ENCODE measurements at regions not wholly inside any gene's neighbourhood (a gene's known extent, or its start where the extent isn't known, plus 50 kb on each side); places are given as distances from the start of the nearest gene placed in this dataset.

DNA sequence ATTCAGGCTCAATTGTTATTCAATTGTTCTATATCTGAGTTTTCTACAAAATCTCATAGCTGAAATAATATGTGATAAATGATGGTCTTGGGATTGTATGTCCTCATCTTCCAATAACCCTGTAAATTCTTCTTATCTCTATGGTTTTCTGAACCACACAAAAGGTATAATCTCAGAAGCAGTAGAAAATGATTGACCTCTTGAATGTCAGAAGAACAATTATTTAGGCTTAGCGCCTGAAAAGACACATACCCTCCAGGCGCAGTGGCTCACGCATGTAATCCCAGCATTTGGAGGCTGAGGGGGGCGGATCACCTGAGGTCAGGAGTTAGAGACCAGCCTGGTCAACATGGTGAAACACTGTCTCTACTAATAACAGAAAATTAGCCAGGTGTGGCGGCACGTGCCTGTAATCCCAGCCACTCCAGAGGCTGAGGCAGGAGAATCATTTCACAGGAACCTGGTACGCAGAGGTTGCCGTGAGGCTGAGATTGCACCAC is 288.0 kb upstream of the TBC1D5 start:
- DNase-seq, result no peak

GRCh38 chr3:18027161-18027939 is 284.9 kb upstream of the TBC1D5 start:
- DNase-seq, result no peak

DNA sequence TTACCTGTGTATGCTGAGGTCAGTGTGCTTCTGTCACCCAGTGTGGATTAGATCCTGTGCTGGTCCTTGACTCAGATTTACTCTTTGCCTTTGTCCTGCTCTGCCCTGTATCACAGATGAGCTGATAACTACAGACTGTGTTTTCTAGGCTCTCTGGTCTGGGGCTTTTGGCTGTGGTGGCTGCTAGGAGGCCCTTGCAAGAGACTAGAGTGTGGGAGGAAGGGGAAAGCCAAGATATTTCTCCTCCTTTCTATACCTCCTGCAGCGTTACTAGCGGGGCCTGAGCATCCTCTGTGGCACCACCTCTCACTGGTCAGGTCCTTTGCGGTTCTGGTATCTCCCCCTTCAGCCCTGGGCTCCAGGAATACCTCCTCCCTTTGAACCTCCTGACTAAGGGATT is 282.3 kb upstream of the TBC1D5 start:
- no peak for DNase-seq

- DNase-seq, result no peak
Observed at GRCh38 chr3:18019161-18019495, 276.7 kb upstream of the TBC1D5 start.

GRCh38 chr3:18018491-18019160 is 276.2 kb upstream of the TBC1D5 start:
- no peak for DNase-seq

GRCh38 chr3:18016366-18016765 is 273.9 kb upstream of the TBC1D5 start:
- no peak for DNase-seq

- DNase-seq, result no peak
Observed at GRCh38 chr3:18012933-18013332, 270.5 kb upstream of the TBC1D5 start.

DNA sequence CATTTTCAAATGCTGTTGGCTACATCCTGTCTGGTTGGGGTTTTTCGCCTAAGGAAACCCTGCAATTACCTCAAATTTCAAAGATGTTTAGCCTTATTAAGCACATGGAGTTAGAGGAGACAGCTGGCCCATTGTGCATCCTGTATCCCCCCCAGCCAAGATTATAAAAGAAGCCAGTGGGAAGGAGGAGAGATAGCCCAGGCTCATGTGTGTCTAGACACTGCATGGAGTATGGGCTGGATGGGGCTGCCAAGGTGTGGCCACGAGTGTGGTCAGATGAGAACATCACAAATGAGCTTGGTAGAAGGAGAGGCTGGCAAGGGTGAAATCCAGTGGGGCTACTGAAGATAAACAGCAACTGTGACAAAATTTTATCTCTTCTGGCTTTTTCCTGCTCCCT is 270.0 kb upstream of the TBC1D5 start:
- DNase-seq, result no peak

DNA sequence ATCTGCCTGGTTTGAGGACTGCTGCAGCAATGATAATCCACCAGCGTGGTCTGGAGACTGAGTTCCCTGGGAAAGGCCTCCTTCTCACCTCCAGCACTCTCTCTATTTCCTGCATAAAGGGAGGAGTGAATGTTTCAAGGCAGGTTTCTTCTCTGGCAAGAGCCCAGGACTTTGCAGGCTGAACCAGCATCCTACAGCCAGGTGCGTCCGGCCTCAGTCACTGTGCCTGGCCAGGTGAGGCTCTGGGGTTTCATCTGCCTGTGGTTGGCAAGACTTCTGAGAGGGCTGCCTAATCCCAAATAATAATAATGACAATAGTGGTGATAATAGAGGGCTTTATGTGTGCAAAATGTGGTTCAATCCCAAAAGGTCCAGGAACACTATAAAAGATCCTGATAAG is 269.0 kb upstream of the TBC1D5 start:
- no peak for DNase-seq

- DNase-seq, result peak; percentile 6
Observed at GRCh38 chr3:18010001-18010400, 267.6 kb upstream of the TBC1D5 start.

GRCh38 chr3:18008706-18009368 is 266.4 kb upstream of the TBC1D5 start:
- no peak for DNase-seq

- DNase-seq, result no peak
Observed at GRCh38 chr3:18007980-18008379, 265.5 kb upstream of the TBC1D5 start.

DNA sequence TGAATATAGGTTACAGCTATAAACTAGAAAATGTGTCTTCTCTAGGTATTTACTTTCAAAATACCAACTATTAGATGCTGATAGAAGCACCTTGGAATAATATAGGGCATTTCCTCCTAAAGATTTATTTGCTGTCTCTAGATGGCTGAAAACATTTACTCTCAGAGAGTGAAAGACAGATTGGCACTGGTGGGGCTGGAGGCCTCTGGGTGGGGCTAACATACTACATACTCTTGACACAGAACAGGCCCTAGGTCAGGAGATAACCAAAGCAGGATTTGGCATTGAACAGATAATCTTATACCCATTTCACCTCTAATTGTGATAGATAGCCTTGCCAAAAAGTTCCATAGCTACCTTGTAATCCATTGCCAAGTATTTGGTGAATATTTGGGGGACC is 253.3 kb upstream of the TBC1D5 start:
- no peak for DNase-seq

GRCh38 chr3:17994167-17994566 is 251.7 kb upstream of the TBC1D5 start:
- no peak for DNase-seq

- DNase-seq, result no peak
Observed at GRCh38 chr3:17990390-17990789, 248.0 kb upstream of the TBC1D5 start.

GRCh38 chr3:17986348-17986816 is 244.0 kb upstream of the TBC1D5 start:
- no peak for DNase-seq

- no peak for DNase-seq
Observed at GRCh38 chr3:17985658-17986347, 243.4 kb upstream of the TBC1D5 start.

- no peak for DNase-seq
Observed at GRCh38 chr3:17983106-17983505, 240.7 kb upstream of the TBC1D5 start.

- no peak for DNase-seq
Observed at GRCh38 chr3:17982211-17982880, 239.9 kb upstream of the TBC1D5 start.

DNA sequence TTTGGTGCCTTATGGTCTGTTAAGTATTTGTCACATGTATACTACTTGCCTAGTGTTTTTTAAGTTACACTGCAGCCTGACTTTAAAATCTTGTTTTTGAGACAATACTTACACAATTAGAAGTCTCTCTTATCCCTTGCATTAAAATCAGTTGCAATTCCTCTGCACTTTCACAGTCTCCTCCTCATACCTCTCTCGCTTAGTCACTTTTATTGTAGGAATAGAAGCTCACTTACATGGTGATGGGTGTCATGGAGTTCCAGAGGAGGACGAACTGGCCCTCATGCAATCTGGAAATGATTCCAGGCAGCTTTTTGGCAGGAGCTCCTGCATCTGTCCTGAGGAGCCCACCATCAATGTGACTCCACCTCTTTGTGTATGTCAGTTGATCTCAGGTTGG is 238.4 kb upstream of the TBC1D5 start:
- DNase-seq, result no peak

DNA sequence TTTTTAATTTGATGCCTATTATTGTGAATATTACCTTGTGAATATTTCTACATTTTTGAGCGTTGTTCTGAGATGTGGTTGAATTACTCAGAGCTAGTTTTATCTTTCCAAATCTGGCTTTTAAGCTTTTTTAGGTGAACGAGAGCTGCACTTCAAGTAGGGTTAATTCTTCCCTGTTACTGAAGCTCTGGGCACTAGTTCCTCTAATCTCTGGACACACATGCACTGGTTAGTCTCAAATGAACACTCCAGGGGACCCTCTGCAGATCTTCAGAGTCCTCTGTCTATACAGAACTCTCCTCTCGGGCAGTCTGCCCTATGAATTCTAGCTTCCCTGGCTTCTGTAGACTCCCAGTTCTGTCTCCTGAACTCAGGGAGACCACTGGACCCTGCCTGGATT is 237.5 kb upstream of the TBC1D5 start:
- no peak for DNase-seq

DNA sequence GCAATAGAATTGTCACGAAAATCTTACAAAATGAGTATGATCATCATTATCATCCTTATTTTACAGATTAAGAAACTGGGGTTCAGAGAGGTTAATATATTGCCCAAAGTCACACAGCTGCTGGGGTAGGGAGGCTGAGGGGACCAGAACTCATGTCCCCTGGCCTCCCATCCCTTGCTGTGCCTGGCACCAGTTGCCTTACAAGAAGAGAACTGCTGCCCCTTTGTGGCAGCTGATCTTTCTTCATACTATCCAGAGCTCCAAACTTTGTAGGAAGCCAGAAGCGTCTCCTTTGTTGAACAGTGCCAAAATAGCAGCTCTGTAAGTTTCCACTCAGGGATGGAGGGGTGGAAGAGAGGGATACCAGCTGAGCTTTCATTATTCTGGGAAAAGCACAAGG is 236.8 kb upstream of the TBC1D5 start:
- DNase-seq, result no peak

All from inflammatory macrophage treated with lipopolysaccharide for 4 hours (primary cell).